ENCODE measurements at regions not wholly inside any gene's neighbourhood (a gene's known extent, or its start where the extent isn't known, plus 50 kb on each side); places are given as distances from the start of the nearest gene placed in this dataset.

- DNase-seq (ENCODE audit: low spot score), result peak; percentile 19
These were observed 463.3 kb upstream of the DMAC1 start for GRCh38 chr9:8262625-8263622.

- DNase-seq (ENCODE audit: low spot score), result no peak
These were observed 462.2 kb upstream of the DMAC1 start for GRCh38 chr9:8261737-8262136.

GRCh38 chr9:8259028-8259427, 459.4 kb upstream of the DMAC1 start:
- DNase-seq (ENCODE audit: low spot score), result no peak

- no peak for DNase-seq (ENCODE audit: low spot score)
These were observed 457.3 kb upstream of the DMAC1 start for GRCh38 chr9:8256880-8257279.

GRCh38 chr9:8255850-8256249, 456.3 kb upstream of the DMAC1 start:
- DNase-seq (ENCODE audit: low spot score), result no peak

GRCh38 chr9:8254541-8254940, 455.0 kb upstream of the DMAC1 start:
- DNase-seq (ENCODE audit: low spot score), result no peak

- no peak for DNase-seq (ENCODE audit: low spot score)
These were observed 452.9 kb upstream of the DMAC1 start for GRCh38 chr9:8252445-8252844.

GRCh38 chr9:8251566-8251965, 452.0 kb upstream of the DMAC1 start:
- no peak for DNase-seq (ENCODE audit: low spot score)

GRCh38 chr9:8244505-8245092, 445.0 kb upstream of the DMAC1 start:
- no peak for DNase-seq (ENCODE audit: low spot score)

- no peak for DNase-seq (ENCODE audit: low spot score)
These were observed 441.6 kb upstream of the DMAC1 start for GRCh38 chr9:8241201-8241600.

GRCh38 chr9:8237096-8237495, 437.5 kb upstream of the DMAC1 start:
- DNase-seq (ENCODE audit: low spot score), result no peak

- DNase-seq (ENCODE audit: low spot score), result no peak
These were observed 435.9 kb upstream of the DMAC1 start for GRCh38 chr9:8235489-8235888.

- DNase-seq (ENCODE audit: low spot score), result peak; percentile 38
These were observed 434.7 kb upstream of the DMAC1 start for GRCh38 chr9:8234316-8234715.

- DNase-seq (ENCODE audit: low spot score), result no peak
These were observed 433.1 kb upstream of the DMAC1 start for GRCh38 chr9:8232726-8233125.

GRCh38 chr9:8229226-8229625, 429.6 kb upstream of the DMAC1 start:
- DNase-seq (ENCODE audit: low spot score), result no peak

- DNase-seq (ENCODE audit: low spot score), result no peak
These were observed 424.8 kb upstream of the DMAC1 start for GRCh38 chr9:8224381-8224801.

- no peak for DNase-seq (ENCODE audit: low spot score)
These were observed 424.3 kb upstream of the DMAC1 start for GRCh38 chr9:8223861-8224260.

- no peak for DNase-seq (ENCODE audit: low spot score)
These were observed 421.9 kb upstream of the DMAC1 start for GRCh38 chr9:8221462-8221861.

- DNase-seq (ENCODE audit: low spot score), result no peak
These were observed 408.9 kb upstream of the DMAC1 start for GRCh38 chr9:8208465-8208864.

- DNase-seq (ENCODE audit: low spot score), result no peak
These were observed 408.0 kb upstream of the DMAC1 start for GRCh38 chr9:8207596-8207995.

GRCh38 chr9:8206720-8207119, 407.1 kb upstream of the DMAC1 start:
- DNase-seq (ENCODE audit: low spot score), result no peak

- no peak for DNase-seq (ENCODE audit: low spot score)
These were observed 406.0 kb upstream of the DMAC1 start for GRCh38 chr9:8205576-8205975.

- no peak for DNase-seq (ENCODE audit: low spot score)
These were observed 390.3 kb upstream of the DMAC1 start for GRCh38 chr9:8189881-8190280.

All from iPS-NIHi11 (cell line).